C4-2B (cell line): ENCODE measurements at regions not wholly inside any gene's neighbourhood (a gene's known extent, or its start where the extent isn't known, plus 50 kb on each side); places are given as distances from the start of the nearest gene placed in this dataset.

ENCODE experiments used
- ZFX ChIP-seq: fragments of 450-650 bp; IDR thresholded peaks from 2 replicates; pipeline ENCODE4 v1.6.1; 2017
- TF ChIP-seq, protein P1 (sequence below): fragments of 450-650 bp; conservative IDR thresholded peaks from 2 replicates; pipeline ENCODE4 v1.5.1; 2017; ENCODE audit warnings: mild to moderate bottlenecking

DNA sequence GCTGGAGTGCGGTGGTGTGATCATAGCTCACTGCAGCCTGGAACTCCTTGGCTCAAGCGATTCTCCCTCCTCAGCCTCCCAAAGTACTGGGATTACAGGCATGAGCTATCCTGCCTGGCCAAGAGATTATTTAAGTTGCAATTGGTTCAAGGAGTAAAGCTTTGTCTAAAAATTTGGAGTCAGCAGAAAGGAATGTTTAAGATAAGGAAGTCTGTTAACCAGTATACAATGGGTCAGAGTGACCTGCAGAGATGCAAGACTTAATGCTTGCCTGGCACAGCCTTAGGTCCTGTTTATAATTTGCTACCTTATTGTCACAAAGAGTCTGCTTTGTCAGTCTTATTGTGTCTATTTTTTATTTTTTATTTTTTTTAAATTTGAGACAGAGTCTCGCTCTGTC is 826.2 kb downstream of the NLGN4X start:
- TF ChIP-seq, protein P1, sequence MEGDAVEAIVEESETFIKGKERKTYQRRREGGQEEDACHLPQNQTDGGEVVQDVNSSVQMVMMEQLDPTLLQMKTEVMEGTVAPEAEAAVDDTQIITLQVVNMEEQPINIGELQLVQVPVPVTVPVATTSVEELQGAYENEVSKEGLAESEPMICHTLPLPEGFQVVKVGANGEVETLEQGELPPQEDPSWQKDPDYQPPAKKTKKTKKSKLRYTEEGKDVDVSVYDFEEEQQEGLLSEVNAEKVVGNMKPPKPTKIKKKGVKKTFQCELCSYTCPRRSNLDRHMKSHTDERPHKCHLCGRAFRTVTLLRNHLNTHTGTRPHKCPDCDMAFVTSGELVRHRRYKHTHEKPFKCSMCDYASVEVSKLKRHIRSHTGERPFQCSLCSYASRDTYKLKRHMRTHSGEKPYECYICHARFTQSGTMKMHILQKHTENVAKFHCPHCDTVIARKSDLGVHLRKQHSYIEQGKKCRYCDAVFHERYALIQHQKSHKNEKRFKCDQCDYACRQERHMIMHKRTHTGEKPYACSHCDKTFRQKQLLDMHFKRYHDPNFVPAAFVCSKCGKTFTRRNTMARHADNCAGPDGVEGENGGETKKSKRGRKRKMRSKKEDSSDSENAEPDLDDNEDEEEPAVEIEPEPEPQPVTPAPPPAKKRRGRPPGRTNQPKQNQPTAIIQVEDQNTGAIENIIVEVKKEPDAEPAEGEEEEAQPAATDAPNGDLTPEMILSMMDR = no peak
- no peak for TF ChIP-seq ZFX
